Body of pancreas (tissue), 4 donors: ENCODE measurements at regions not wholly inside any gene's neighbourhood (a gene's known extent, or its start where the extent isn't known, plus 50 kb on each side); places are given as distances from the start of the nearest gene placed in this dataset.

Source experiments
- POLR2A ChIP-seq, 3 donors: fragments of 450-650 bp; IDR thresholded peaks; one replicate each; pipeline ENCODE4 v1.6.1; 2016; ENCODE audit warnings: antibody characterized with exemption in 3 of 3, mild to moderate bottlenecking in 2 of 3
- TF ChIP-seq, protein P1 (sequence below), 7 experiments: fragments of 450-650 bp in 4 of 7; fragments of 200-600 bp in 3 of 7; sonication (generic) in 3 of 7; IDR thresholded peaks; one replicate each; pipeline ENCODE4 v1.5.1; 2016 to 2019; ENCODE audit warnings: antibody characterized with exemption in 7 of 7

DNA sequence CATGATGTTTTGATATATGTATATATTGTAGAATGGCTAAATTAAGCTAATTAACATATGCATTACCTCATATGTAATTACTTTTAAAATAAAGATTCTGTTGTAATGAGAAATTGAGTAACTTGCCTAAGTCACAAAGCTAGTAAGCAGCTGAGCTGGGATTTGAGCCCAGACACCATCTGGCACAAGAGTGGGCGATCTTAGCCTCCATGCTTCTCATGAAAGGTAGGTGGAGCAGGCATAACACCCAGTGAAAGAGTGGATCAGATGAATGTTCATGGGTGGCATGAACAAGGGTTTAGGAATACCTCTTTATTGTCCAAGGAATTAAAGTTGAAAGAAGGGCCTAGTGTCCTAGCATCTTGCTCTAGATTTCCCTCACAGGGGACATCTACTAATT, 365.4 kb downstream of the TFAP2B start:
- TF ChIP-seq, protein P1, sequence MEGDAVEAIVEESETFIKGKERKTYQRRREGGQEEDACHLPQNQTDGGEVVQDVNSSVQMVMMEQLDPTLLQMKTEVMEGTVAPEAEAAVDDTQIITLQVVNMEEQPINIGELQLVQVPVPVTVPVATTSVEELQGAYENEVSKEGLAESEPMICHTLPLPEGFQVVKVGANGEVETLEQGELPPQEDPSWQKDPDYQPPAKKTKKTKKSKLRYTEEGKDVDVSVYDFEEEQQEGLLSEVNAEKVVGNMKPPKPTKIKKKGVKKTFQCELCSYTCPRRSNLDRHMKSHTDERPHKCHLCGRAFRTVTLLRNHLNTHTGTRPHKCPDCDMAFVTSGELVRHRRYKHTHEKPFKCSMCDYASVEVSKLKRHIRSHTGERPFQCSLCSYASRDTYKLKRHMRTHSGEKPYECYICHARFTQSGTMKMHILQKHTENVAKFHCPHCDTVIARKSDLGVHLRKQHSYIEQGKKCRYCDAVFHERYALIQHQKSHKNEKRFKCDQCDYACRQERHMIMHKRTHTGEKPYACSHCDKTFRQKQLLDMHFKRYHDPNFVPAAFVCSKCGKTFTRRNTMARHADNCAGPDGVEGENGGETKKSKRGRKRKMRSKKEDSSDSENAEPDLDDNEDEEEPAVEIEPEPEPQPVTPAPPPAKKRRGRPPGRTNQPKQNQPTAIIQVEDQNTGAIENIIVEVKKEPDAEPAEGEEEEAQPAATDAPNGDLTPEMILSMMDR (IDR thresholded peaks at IDR 0.05), result no peak
- TF ChIP-seq POLR2A (IDR thresholded peaks at IDR 0.05), result no peak
